Mucosa of rectum (tissue), 2 donors: ENCODE measurements at regions not wholly inside any gene's neighbourhood (a gene's known extent, or its start where the extent isn't known, plus 50 kb on each side); places are given as distances from the start of the nearest gene placed in this dataset.

Experiments
- H3K27ac ChIP-seq, 2 donors: one replicate each; pipeline ENCODE4 v1.7.0; 2013; ENCODE audit warnings: inconsistent platforms in 2 of 2, low read depth in 2 of 2, low read length in 2 of 2
- H3K27me3 ChIP-seq, 2 donors: one replicate each; pipeline ENCODE4 v1.7.0; 2013; ENCODE audit warnings: low read length in 2 of 2; ENCODE audit not compliant: control insufficient read depth in 2 of 2, insufficient read depth in 2 of 2
- H3K36me3 ChIP-seq, 2 donors: one replicate each; pipeline ENCODE4 v1.7.0; 2013; ENCODE audit warnings: low read length in 2 of 2; ENCODE audit not compliant: control insufficient read depth in 2 of 2, insufficient read depth in 2 of 2
- H3K4me1 ChIP-seq, 2 donors: one replicate each; pipeline ENCODE4 v1.7.0; 2013; ENCODE audit warnings: low read length in 2 of 2, mild to moderate bottlenecking in 1 of 2; ENCODE audit not compliant: control insufficient read depth in 2 of 2, insufficient read depth in 2 of 2
- H3K4me3 ChIP-seq, 2 donors: one replicate each; pipeline ENCODE4 v1.7.0; 2013; ENCODE audit warnings: low read length in 2 of 2
- H3K9ac ChIP-seq, 2 donors: one replicate each; pipeline ENCODE4 v1.7.0; 2013; ENCODE audit warnings: low read length in 2 of 2, low read depth in 1 of 2, mild to moderate bottlenecking in 1 of 2
- H3K9me3 ChIP-seq, 2 donors: one replicate each; pipeline ENCODE4 v1.7.0; 2013; ENCODE audit warnings: low read length in 2 of 2; ENCODE audit not compliant: control insufficient read depth in 2 of 2
- donor health status: healthy.
- donor health status: Normal muscosa, but diverticular disease.

- Histone ChIP-seq H3K4me3 (no peak overlapping the region), H3K27ac (no peak overlapping the region), H3K27me3 (no peaks in the 10 kb centered on the region), H3K4me1 (no peaks in the 10 kb centered on the region), H3K36me3 (no peaks in the 10 kb centered on the region), H3K9ac (no peak overlapping the region), H3K9me3 (no peaks in the 10 kb centered on the region)
Observed at GRCh38 chr5:163033656-163034055, 403.7 kb upstream of the CCNG1 start.

DNA sequence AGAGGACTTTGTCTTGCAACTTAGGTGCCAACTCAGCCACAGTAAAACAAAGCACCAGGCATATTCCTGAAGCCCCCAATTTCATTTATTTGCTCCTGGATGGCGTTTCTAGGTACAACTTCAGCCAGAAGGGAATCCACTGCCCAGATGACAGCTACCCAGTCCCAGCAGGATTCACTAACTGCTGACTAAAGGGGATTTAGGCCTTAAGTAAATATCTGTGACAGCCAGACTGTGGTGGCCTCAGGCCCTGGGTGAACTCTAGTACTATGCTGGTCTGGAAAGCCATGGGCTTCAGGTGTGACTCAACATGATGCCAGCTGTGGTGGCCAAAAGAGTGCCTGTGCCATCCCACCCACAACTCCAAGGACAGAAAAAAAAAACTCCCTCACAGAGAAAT lies 396.1 kb upstream of the CCNG1 start:
- Histone ChIP-seq H3K9me3 (no peaks in the 10 kb centered on the region), H3K9ac (no peak overlapping the region), H3K36me3 (no peaks in the 10 kb centered on the region), H3K4me3 (no peak overlapping the region), H3K27me3 (no peaks in the 10 kb centered on the region), H3K27ac (no peak overlapping the region), H3K4me1 (no peaks in the 10 kb centered on the region)

DNA sequence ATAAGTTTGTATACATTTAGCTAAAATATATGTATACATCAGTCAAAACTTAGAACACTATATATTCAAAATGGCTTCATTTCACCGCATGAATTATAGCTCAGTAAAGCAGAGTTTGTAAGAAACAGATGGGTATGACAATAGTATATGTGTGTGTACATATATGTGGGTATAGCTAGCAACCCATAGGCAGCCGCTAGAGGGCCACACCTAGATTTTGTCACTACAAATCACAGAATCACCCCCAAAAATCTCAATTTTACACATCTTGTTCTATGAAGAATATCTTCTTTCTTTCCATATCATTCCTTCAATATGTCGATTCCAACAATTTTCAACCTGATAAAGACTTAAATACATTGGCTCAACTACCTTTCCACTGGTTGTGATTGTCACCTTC lies 357.8 kb upstream of the CCNG1 start:
- H3K4me3 ChIP-seq: no peak overlapping the region
- no peak overlapping the region for H3K9ac ChIP-seq
- H3K27me3 ChIP-seq: no peaks in the 10 kb centered on the region
- no peaks in the 10 kb centered on the region for H3K4me1 ChIP-seq
- H3K36me3 ChIP-seq: no peaks in the 10 kb centered on the region
- no peaks in the 10 kb centered on the region for H3K9me3 ChIP-seq
- H3K27ac ChIP-seq: no peak overlapping the region

GRCh38 chr5:163089230-163089629 lies 348.2 kb upstream of the CCNG1 start:
- H3K36me3 ChIP-seq: no peaks in the 10 kb centered on the region
- no peak overlapping the region for H3K4me3 ChIP-seq
- H3K4me1 ChIP-seq: no peaks in the 10 kb centered on the region
- H3K9me3 ChIP-seq: no peaks in the 10 kb centered on the region
- H3K9ac ChIP-seq: no peak overlapping the region
- no peaks in the 10 kb centered on the region for H3K27me3 ChIP-seq
- no peak overlapping the region for H3K27ac ChIP-seq

DNA sequence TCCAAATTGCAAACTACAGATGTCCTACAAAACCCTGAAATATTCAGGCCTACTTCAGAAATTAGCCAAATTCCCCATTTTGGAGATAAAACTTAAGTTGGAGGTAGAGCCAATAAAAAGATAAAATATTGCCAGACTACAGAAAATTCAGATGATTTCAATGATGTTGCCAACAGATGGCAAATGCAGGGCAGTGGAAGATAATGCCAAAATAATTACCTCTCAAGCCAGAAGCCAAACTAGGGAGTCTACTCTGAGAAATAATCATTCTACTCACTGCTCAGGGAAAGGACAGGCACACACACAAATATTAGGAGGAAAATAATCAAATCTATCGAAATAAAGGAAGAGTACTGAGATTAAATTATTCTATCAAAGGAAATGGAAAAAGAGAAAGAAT lies 347.5 kb upstream of the CCNG1 start:
- no peak overlapping the region for H3K9ac ChIP-seq
- H3K36me3 ChIP-seq: no peaks in the 10 kb centered on the region
- no peak overlapping the region for H3K27ac ChIP-seq
- no peaks in the 10 kb centered on the region for H3K27me3 ChIP-seq
- H3K4me1 ChIP-seq: no peaks in the 10 kb centered on the region
- no peaks in the 10 kb centered on the region for H3K9me3 ChIP-seq
- no peak overlapping the region for H3K4me3 ChIP-seq

- Histone ChIP-seq H3K36me3 (no peaks in the 10 kb centered on the region), H3K9ac (no peak overlapping the region), H3K9me3 (no peaks in the 10 kb centered on the region), H3K4me1 (no peaks in the 10 kb centered on the region), H3K27me3 (no peaks in the 10 kb centered on the region), H3K27ac (no peak overlapping the region), H3K4me3 (no peak overlapping the region)
Observed at GRCh38 chr5:163094492-163095180, 342.8 kb upstream of the CCNG1 start.

DNA sequence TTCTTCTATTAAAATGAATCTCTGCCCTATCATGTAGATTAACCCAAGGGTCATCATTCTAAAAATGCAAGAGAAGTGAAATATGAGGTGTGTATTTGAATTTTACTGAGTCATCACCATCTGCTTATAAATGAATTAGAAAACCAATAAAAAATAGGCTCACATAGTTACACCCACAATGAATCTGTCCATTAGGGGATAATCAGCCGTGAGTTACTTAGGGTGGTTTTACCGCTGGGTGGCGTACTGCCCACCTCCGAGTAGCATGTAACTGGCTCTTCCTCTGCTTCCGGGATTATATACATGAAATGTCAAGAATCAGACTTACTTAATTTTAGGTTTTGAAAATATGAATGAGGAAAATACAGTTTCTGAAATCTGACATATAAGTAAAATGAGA lies 332.9 kb upstream of the CCNG1 start:
- Histone ChIP-seq H3K4me3 (no peak overlapping the region), H3K36me3 (no peaks in the 10 kb centered on the region), H3K4me1 (no peaks in the 10 kb centered on the region), H3K9ac (no peak overlapping the region), H3K27ac (no peak overlapping the region), H3K9me3 (no peaks in the 10 kb centered on the region), H3K27me3 (no peaks in the 10 kb centered on the region)

DNA sequence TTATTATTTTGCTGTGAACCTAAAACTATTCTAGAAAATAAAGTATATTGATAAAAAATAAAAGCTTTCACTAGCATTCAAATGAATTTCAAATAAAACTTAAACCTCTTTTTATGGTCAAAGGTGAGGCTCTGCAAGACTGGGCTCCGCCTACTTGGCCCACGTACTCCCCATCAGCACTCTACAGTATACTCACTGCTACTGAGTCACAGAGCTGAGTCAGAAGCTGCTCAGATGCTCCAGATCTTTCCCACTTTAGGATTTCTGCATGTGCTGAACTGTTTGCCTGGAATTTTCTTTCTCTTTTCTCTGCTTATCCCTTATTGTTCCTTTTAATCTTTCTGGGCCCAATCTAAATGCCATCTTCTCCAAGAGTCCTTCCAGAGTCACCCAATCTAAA lies 331.9 kb upstream of the CCNG1 start:
- Histone ChIP-seq H3K9ac (no peak overlapping the region), H3K27me3 (no peaks in the 10 kb centered on the region), H3K4me1 (no peaks in the 10 kb centered on the region), H3K27ac (no peak overlapping the region), H3K9me3 (no peaks in the 10 kb centered on the region), H3K36me3 (no peaks in the 10 kb centered on the region), H3K4me3 (no peak overlapping the region)

DNA sequence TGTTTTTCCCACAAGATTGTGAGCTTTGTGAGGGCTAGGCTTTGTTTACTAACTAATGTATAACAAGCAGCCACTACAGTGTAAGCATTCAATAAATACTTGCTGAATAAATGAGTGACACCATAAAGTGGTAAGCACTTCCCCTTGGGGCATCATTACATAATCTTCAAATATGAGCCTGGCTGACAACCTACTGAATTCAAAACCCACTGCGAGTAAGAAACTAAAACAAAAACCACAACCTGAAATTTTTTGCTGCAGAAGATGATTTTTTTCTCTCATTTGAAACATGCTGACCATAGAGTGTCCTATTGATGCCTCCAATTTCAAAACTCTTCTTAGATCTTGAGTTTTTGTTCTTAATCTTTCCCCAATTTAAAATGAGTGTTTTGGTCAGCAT lies 331.3 kb upstream of the CCNG1 start:
- Histone ChIP-seq H3K4me1 (no peaks in the 10 kb centered on the region), H3K27me3 (no peaks in the 10 kb centered on the region), H3K9ac (no peak overlapping the region), H3K4me3 (no peak overlapping the region), H3K36me3 (no peaks in the 10 kb centered on the region), H3K9me3 (no peaks in the 10 kb centered on the region), H3K27ac (no peak overlapping the region)

- H3K9me3 ChIP-seq: no peaks in the 10 kb centered on the region
- no peaks in the 10 kb centered on the region for H3K27me3 ChIP-seq
- H3K27ac ChIP-seq: no peak overlapping the region
- no peak overlapping the region for H3K4me3 ChIP-seq
- H3K4me1 ChIP-seq: no peaks in the 10 kb centered on the region
- no peaks in the 10 kb centered on the region for H3K36me3 ChIP-seq
- H3K9ac ChIP-seq: no peak overlapping the region
Observed at GRCh38 chr5:163108351-163108750, 329.0 kb upstream of the CCNG1 start.

- Histone ChIP-seq H3K27ac (no peak overlapping the region), H3K27me3 (no peaks in the 10 kb centered on the region), H3K36me3 (no peaks in the 10 kb centered on the region), H3K4me1 (no peaks in the 10 kb centered on the region), H3K9ac (no peak overlapping the region), H3K9me3 (no peaks in the 10 kb centered on the region), H3K4me3 (no peak overlapping the region)
Observed at GRCh38 chr5:163115011-163115410, 322.4 kb upstream of the CCNG1 start.
